ENCODE measurements at regions not wholly inside any gene's neighbourhood (a gene's known extent, or its start where the extent isn't known, plus 50 kb on each side); places are given as distances from the start of the nearest gene placed in this dataset.
"Not testable (repeated sequence)": the region's sequence is repeated elsewhere in the genome, so short reads cannot be mapped to it uniquely, and the experiment has no call there.

DNA sequence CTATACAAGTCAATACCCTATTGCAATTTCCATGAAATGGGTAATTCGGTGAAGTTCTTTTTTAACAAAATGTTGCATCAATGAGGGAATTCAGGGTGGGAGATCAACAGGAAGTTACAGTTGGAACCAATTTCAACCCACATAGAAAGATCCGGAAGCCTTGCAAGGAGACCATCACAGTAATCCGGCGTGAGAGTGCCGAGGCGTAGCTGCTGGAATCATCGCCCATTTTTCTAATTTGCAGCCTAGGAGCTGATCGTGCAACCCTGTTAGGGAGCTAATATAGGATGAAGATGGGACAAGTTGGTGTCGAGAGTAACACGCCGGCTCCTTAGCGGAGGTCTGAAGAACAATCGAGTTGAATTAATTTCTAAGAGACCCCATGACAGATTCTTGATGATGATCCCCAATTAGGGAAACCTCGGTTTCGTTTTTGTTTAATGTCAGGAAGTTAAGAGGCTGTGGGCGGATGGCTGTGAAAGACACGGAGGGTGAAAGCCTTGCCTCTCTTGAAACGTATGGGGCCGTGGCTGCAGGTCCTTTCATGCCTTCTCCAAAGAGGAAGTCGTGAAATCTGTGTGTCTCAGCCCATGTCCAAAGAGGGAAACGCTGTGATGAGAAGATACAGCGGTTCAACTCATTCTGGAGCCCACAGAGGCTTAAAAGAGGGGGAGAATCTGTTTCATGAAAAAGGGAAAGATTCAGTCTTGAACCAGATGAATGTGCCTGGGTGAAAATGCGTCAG, 51.2 kb upstream of the CARD11 start:
- DNase-seq (ENCODE audit: low read depth) = no peak

DNA sequence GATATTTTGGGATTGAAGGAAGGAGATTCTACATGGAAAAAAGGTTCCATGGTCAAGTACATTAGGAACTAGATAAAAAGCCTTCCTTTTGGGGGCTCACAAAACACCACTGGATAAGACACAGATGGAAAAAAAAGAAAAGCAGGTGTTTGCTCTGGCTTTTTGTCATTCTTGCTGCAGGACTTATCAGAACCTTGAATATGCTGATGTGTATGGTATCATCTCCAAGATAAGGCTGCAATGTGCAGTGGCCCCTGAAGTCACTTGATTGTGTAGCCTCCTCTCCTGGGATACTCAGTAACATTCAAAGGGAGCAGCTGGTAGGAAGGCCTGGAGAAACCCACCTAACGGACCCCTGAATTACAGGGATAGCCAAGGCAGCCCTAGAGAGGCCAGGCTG, 54.1 kb upstream of the CARD11 start:
- DNase-seq (ENCODE audit: low read depth) = no peak

DNA sequence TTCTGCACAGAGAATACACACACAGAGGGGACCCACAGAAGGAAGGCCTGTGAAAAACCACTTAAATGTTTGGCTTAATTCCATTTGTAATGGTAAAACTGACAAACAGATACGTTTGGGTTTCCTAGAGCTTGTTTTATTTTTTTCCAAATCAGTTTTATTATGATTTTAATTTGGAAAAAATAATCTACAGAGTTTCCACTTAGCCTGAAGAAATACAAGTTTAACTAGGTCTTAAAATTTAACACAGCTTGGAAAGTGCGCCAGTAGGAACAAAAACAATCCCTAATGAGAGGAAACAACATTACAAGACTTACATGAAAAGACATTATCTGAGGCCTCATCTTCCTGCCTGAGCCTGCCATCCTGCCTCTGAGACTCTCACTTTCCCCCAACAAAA, 58.5 kb upstream of the CARD11 start:
- no peak for DNase-seq (ENCODE audit: low read depth)

DNA sequence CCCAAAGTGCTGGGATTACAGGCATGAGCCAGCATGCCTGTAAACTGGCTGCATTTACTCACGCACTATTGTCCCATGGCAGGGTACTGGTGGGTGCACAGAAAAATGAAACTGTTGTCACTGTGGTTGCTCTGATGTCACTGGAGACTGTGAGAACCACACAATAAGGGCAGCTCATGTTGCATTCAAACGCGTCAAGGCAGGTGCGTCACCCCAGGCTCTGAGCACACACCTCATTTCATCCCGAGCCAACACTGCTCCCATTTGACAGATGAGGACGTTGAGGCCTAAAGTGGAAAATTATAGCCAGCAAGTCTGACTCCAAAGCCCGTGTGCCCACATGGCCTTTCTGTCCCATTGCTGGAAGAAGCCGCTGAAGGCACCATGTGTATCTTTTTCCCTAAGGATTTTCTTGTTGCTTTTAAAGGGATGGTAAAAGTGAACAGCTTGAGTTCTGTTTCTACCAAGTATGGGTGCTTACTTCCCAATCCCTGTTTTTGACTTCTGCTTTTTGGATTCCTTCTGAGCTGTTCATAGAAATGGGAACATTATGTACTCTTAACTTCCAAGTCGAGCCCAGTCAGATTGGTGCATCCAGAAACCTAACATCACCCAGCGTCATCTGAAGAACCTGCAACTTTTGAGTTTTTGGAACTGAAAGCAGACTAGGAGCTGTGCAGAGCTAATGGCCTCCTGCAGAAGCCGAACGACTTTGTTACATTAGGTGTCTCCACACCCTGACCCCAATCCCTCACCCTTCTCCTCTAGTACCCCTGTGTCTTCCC, 60.1 kb upstream of the CARD11 start:
- no peak for DNase-seq (ENCODE audit: low read depth)

DNA sequence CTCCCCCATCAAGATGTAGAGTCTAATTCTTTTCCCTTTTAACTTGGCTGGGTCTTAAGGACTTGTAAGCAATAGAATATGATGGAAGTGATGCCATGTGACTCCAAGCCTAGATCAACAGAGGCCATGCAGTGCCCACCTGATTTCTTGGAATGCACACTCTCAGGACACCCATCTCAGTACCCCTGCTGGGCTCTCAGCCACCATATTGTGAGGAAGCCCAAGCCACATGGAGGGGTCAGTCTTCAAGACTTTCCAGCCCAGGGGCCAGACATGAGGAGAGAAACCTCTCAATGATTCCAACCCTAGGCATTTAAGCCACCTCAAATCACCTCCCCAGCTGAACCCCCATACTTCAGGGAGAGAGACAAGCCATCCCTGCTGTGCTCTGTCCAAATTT, 62.2 kb upstream of the CARD11 start:
- no peak for DNase-seq (ENCODE audit: low read depth)

DNA sequence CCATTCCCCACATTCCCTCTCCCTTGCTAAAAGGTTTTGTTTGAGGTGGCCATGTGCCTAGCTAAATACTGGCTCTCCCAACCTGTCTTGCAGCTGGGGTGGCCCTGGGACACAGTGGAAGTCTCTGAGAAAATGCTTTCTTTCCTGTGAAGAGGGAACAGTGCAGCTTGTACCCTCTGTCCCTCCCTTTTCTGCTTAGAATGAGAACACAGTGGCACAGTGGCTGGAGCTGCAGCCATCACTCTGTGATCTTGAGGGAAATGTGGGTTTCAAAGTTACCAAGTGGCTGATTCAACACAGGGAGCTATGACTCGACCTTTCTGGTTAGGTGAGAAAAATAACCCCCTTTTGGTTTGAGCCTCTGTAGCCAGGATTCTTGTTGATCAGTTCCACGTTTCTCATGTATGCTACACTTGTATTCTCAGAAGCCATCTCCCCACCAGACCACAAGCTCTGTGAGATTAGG, 62.7 kb upstream of the CARD11 start:
- DNase-seq (ENCODE audit: low read depth) = no peak

DNA sequence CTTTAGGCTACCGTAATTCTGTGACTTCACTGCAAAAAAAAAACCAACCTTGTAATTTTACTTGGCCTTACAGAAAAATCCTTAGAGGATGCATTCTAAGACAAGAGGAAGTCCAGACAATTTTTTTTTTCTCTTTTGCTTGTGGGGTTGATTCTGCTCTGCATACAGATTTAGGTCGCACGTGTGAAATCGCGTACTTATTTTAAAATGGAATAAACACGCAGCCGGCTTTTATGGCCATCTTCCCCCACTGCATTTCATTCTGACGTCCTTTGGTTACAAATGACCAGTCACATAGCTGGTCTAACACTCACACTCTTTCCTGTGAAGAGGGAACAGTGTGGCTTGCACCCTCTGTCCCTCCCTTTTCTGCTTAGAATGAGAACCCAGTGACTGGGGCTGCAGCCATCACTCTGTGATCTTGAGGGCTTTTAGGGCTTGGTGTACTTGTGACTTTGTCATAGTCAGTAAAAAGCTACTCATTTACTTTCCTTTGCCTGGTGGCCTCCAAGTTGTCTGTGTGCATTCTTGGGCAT, 63.6 kb upstream of the CARD11 start:
- no peak for DNase-seq (ENCODE audit: low read depth)

DNA sequence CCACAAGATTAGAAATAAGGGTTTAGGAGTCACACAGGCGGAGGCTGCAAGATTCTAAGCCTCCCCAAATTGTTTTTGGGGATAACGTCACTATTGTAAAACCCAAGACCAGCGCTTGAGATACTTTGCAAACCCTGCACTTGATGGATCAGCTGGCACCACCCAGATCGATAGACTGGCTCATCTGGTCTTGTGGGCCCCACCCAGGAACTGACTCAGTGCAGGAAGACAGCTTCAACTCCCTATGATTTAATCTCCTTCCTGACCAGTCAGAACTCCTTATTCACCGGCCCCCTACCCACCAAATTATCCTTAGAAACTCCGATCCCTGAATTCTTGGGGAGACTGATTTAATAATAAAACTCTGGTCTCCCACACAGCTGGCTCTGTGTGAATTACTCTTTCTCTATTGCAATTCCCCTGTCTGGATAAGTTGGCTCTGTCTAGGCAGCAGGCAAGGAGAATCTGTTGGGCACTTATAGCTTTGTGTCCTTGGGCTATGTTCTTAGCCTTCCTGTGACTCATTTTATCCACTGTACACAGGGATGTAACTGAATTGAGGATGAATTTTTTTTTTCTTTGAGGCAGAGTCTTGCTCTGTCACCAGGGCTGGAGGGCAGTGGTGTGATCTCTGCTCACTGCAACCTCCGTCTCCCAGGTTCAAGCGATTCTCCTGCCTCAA, 64.4 kb upstream of the CARD11 start:
- no peak for DNase-seq (ENCODE audit: low read depth)

DNA sequence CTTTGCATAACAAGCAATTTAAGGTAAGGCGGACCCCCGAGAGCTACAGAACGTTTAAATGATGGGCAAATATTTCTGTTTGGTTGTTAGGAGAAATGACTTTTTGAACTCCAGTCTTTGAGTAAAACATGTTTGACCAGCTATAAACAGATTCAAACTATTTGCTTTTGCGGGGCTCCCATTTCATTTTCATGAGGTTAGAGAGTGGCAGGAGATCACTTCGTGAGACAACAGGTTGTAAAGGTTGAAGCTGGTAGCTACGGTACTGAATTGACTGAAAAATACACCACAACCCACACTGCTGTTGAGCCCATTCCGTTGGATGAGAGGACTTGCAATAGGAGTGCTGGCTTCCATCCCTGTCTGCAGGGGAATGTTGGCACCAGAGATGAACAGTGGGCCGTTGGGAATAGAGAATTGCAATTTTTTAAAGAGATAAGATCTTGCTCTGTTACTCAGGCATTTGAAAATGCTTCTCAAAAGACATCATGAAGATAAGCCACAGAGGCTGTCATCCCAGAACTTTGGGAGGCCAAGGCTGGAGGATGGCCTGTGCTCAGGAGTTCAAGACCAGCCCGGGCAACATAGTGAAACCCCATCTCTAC, 65.7 kb upstream of the CARD11 start:
- DNase-seq (ENCODE audit: low read depth) = no peak

DNA sequence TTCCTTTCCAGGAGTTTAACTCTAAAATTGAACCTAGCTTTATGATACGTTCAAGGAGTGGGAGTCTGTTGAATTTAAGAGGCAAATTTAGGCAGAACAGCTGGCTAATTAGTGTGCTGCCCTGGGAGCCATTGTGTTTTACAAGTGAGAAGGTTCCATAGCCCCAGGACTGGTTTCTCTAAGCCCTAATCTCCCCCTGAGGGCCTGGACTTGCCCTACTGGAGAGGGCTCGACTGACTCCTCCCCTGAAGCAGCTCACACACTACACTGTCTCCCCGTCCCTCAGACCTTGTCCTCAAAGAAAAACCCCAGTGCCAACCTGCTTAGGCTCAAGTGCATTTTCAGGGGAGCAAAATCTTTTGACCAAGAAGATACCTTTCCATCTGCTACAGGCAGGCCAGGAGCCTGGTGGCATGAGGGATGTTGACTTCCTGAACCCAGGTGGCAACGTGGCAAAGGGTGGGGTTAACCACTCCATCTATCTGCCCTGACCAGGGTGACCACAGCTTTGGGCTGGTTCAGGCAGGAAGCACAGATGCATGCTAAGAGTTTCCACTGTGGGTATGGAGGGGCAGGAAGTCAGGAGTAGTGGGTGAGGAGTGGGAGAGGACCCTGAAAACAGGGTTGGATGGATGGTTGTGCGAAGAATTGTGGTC, 68.9 kb upstream of the CARD11 start:
- DNase-seq (ENCODE audit: low read depth) = no peak

DNA sequence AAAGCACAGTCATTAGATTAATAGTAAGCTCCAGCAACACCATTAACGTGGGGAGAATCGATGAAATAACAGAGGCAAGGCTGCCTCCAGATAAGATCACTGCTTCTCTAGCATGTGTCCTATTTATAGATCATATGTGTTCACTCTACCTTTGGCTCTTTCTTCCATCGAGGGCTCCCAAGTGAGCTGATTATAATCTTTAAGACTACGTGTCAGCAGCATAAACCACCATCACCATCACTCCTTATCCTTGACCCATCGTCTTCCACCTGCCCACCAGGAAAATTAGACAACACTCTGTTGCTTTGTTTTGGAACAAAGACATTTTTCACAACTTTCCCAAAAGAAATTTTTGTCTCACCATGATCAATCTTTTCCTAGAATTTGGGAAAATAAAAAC, 71.2 kb upstream of the CARD11 start:
- DNase-seq (ENCODE audit: low read depth) = no peak

DNA sequence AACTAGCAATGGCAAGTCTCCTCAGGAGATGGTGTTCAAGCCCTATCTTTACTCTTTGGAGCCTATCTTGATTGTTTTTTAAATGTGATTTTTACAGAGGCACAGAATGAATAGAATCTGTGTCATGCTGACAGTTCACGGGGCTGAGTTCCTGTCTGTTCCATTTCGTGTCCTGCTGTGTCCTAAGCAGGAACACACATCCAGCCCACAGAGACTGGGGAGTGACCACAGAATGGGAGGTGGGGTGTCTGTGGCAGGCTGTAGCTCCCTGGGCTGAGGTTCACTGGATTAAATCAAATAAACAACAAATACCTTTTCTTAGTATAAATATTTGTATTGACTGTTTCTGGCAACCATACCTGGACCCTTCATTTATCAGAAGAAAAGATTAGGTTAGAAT, 73.4 kb upstream of the CARD11 start:
- DNase-seq (ENCODE audit: low read depth) = no peak

DNA sequence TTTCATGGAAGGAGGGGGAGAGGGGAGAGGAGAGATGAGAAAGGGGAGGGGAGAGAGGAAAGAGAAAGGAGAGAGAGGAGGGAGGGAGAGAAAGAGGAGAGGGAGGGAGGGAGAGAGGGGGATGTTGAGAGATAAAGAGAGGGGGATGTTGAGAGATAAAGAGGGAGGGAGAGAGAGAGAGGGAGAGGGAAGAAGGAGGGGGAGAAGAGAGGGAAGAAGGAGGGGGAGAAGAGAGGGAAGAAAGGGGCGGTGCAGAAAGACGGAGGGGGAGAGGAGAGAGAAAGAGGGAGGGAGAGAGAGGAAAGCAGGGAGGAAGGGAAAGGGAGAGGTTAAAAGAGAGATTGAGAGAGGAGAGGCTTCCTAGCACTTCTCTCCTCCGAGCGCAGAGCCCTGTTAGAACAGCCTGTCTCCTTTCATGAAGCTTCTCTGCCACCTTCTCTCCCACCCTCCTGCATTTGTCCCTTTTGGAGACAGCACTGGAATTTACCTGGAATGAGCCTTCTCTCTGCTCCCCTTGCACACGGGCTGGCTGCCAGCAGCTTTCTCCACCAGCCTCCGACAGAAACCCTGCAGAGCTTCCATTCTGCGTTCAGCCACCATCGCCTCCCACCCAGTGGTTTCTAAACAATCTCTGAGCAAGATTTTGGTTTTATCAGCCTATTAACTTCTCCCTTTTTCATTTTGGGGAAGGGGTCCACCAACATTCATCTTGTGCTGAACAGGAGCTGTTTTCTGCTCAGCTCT, 74.0 kb upstream of the CARD11 start:
- no peak for DNase-seq (ENCODE audit: low read depth)

DNA sequence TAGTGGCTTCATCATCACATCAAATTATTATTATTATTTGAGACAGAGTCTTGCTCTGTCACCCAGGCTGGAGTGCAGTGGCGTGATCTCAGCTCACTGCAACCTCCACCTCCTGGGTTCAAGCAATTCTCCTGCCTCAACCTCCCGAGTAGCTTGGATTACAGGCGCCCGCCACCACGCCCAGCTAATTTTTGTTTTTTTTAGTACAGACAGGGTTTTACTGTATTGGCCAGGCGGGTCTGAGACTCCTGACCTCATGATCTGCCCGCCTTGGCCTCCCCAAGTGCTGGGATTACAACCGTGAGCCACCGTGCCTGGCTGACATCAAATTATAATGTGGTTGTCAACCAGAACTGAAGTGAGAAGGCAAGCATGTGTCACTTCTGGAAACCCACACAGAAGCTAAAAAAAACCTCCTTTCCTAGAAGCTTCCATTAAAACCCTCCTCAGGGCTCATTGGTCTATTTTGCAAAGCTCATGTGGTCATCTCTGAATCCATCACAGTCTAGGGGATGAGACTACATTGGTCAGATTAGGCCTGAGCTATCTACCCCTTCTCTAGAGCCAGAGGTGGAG, 75.8 kb upstream of the CARD11 start:
- not testable (repeated sequence) for DNase-seq (ENCODE audit: low read depth)

DNA sequence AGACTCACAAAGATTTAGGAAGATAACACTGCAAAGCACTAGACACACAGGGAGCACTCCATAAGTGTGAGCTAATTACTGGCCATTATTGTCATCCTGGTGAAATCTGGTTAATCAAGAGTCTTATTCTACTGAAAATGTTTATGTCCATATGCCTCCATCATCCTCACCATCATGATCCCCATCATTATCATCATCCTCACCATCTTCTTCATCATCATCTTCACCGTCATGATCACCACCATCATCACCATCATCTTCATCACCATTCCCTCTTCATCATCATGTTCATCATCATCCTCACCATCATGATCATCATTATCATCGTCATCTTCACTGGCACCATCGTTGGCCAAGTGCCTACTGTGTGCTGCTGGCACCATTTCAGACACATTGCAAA, 76.3 kb upstream of the CARD11 start:
- no peak for DNase-seq (ENCODE audit: low read depth)

DNA sequence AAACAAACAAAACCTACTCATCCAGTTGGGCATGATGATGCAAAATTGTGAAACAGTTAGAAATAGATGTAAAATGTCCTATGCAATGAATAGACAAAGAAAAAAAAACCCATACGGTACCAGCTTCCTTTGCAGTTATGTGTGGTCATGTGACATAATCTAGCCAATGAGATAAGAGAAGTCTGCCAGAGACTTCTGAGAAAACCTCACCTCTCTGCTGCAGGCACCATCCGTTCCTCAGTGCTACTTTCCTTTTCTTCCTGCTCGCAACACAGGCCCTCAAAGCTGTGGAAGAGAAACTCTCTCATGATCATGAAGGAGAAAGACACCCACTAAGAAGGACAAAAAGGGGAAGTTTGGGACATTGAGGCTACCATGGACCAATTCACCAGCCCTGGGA, 76.8 kb upstream of the CARD11 start:
- no peak for DNase-seq (ENCODE audit: low read depth)

DNA sequence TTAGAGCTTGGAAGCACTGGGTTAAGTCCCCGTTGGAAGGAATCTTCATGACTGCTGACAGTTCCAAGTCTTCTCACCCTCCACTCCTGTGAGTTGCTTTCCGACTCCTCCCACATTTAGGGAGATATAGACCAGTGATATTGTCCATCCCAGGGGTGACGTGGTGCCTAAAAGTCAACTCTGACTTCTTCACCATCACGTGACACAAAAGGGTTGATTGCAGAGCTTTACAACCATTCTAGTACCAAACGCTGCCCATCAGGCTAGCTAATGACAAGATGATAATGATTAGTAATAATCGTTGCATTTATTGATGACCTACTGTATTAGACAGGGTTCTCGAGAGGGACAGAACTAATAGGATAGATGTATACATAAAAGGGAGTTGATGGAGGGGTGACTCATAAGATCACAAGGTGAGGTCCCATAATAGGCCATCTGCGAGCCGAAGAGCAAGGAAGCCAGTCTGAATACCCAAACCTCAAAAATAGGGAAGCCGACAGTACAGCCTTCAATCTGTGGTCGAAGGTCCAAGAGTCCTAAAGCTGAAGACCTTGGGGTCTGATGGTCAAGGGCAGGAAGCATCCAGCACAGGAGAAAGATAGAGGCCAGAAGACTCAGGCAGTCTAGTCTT, 85.3 kb upstream of the CARD11 start:
- no peak for DNase-seq (ENCODE audit: low read depth)

DNA sequence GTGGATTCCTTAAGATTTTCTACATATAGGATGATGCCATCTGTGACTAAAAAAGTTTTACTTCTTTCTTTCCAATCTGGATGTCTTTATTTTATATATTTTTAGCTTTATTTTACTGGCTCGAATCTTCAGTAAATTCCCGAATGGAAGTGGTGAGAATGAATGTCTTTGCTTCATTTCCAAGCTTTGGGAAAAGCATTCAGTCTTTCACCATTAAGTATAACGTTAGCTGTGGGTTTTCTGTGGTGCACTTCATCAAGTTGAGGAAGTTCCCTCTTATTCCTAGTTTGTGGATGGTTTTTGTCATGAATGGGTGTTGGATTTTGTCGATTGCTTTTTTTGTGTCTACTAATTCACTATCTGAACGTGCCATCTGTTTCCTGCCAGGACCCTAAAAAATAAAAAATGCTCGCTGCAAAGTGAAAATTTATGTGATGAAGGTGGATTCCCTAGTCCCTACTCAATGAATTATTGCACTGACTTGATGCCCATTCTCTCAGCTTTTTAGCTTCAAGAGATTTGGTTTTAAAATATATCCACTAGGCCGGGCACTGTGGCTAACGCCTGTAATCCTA, 90.2 kb upstream of the CARD11 start:
- DNase-seq (ENCODE audit: low read depth) = no peak

DNA sequence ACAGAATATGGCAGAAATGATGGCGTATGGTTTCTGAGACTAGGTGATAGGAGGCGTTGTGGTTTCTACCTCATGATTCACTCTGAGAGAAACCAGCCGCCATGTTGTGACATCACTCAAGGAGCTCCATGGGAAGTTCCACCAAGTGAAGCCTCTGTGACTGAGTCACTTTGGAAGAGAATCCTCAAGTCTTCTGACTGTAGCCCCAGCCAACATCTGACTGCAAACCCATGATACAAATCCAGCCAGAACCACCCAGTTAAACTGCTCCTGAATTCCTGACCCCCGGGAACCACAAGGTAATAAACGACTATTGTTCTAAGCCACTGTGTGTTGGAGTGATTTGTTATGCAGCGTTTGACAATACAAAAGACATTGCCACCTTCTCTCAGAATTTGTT, 91.1 kb upstream of the CARD11 start:
- no peak for DNase-seq (ENCODE audit: low read depth)

DNA sequence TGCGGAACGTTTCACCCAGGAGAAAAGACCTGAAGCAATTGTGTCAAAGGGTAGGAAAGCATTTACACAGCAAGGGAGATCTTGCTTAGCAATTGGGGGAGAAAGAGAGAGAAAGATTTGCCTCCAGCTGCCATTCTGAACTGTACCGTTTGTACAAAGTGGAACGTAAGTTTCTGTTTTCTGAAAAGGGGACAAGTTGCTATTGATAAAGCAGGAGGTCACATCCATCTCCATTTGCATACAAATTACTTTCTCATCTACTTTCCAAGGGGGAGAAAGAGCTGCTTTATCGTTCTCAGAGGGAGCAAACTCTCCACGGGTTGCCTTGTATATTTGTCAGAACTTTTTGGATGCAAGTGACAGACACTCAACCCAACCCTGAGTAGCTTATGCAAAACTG, 92.0 kb upstream of the CARD11 start:
- no peak for DNase-seq (ENCODE audit: low read depth)
